HG03354 (cell line): ENCODE measurements at regions not wholly inside any gene's neighbourhood (a gene's known extent, or its start where the extent isn't known, plus 50 kb on each side); places are given as distances from the start of the nearest gene placed in this dataset.
"Not testable (repeated sequence)": the region's sequence is repeated elsewhere in the genome, so short reads cannot be mapped to it uniquely, and the experiment has no call there.

Source experiments
- ATAC-seq: cut with Tn5 transposase; IDR thresholded peaks from one replicate; pipeline ENCODE4 v1.9.1; 2021; ENCODE audit warnings: mild to moderate bottlenecking; ENCODE audit not compliant: unreplicated experiment, poor library complexity, severe bottlenecking

DNA sequence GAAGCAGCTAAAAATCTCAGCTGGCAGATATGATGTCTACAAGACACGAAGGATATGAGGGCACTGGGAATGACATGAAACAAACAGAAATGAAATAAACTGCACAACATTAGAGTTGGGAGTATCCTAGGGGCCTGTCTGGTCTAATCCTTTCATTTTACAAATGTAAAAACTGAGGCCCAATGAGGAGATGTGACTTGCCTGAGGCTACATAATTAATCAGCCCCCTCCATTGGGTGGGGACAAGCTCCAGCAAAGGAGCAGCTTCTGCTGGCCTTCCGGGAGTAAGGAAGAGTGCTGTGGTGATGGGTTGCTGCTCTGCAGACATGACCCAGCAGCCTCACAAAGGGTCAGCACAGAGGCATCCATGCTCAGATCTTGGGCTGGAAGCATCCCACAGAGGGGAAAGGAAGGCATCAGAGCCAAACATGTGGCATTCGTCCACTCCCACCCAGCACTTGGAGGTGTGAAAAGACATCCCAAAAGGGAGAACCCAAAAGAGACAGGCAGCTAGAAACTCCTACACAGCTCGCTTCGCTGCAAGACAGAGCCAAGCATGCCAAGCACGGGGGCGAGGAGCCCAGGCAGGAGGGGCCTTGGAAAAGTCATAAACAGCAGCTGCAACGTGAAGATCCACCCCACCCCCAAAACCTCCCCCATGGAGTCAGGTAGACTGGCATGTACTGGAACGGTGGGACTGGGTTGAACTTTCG, 183.7 kb downstream of the UNC5CL start:
- ATAC-seq: no peak

DNA sequence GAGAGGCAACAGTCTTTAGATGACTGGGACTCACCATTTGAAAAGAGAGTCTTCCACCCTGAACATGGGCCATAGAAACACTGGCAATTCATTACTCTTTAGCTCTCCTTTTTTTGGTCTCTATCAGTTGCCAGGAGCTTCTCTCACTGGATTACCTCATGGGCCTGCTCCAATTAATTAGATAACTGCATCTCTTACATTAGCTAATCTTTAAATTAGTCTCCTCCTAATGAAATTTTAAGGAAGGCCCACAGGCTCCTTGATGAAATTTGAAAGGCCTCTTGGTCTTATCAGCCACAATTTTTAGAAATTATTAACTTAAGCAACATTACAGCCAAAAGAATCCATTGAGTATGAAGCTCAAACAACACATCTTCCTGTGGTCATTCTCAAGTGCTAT, 184.4 kb downstream of the UNC5CL start:
- no peak for ATAC-seq

DNA sequence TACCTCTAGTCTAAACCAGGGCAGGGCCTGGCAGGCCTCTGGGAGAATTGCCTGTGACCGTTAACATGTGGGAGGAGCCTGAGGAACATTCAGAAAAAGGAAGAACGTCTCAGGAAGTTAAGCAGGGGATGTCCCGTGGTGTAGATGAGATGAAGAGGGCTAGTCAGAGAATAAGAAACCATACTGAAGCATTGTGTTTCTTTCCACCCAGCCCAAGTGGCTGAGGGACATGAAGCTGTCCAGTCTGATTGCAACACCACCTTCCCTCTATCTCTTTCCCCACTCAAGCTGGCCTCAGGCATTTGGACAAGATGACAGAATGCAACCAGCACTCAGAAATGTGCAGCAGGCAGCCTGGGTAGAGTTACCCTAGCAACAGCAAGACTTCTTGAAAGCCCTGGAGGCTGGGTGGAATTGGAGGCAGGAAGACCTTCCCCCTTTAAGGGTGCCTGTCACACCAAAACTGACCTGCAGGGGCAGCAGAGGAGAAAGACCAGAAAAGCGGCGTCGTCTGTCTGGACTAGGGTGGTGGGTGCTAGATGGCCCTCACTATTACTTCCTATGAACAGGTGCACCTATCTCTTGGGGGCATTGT, 186.1 kb downstream of the UNC5CL start:
- ATAC-seq: no peak

DNA sequence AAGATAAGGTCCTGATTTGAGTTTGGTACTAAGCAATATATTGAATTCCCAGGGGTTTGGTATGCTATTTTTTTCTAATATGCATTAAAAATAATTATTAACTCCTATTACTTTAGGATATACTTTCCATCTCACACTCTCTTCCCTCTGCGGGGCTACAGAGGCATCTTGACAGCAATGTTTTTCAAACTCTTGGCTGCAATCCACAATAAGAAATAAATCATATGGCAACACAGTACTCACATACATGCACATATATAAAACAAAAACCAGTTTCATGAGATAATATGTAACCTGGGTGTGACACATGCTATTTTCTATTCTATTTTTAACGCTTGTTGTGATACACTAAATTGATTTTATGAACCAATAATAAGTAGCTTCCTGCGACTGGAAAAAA, 189.5 kb downstream of the UNC5CL start:
- ATAC-seq: no peak

DNA sequence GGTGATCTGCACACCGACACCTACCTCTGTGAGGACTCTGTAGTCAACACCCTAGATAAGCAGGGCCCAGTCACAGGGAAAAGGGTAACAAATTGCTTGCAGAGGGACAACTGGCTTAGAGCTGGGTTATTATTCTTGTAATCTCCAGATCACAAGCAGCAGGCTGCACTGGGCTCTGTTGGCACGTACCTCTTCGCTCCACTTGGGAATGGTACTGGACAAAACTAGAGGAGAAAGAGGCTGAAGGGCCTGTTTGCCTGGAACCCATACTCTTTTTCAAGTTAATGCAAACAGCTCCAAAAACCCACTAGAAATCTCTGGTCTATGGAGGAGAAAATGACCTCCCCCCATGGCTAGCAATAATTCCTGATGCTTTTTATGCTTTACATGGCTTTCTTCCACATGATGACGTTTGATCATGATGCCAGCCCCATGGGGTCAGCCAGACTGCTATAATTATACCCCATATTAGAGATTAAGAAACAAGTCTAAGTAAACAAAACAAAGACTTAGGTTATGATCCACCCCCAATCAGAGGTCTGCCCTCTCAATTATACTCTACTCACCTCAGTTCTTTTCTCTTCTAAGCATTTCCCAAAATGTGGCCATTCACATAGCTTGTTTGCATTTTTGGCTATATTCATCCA, 190.0 kb downstream of the UNC5CL start:
- no peak for ATAC-seq

DNA sequence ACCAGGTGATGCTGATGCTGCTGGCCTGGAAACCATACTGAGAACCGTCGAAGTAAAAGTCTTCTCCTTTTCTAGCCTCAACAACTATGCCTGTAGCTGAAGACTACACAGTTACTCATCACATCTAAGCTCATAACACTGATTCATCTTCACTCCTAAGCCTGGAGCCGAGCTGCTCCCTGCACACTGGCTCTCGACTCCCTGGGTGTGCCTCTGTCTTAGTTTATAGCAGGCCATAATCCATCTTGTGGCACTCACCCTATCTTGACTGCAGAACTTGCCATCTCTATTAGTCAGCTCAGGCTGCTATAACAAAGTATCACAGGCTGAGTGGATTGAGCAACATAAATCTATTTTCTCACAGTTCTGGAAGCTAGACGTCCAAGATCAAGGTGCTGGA, 191.0 kb downstream of the UNC5CL start:
- ATAC-seq: no peak

DNA sequence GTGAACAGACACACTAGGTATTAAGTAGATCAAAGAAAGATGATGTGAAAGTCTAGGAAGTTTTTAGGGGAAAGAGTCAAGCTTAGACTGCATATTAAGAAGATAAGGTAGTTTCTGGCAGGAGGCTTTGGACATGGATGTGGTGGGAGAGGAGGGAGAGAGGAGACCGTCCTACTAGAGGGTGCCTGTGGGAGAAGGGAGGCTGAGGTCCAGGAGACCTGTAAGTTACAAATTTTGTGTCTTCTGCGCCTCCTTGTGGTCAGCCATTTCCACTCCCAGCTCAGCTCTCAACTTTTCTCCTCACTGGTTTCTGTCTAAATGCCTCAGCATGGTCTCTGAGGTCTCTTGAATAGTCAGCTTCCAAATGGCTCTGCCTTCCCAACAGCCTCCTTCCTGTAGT, 193.5 kb downstream of the UNC5CL start:
- ATAC-seq: no peak

DNA sequence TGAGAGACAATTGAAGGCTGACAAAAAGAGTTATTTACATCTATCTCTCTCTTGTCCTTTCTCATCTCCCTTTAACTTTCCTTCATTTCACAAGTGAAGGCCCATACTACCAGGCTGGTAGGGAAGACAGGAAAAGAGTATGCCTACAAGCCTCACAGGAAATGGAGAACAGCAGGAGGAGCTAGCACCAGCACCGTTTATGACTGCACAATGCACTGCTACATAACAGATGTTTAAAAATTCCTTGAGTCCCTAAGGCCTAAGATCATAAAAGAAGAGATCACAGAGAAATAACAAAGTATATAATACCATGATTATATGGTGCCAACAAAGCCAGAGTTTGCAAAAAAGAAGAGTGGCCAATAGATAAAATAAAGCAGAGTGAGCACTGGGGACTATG, 194.8 kb downstream of the UNC5CL start:
- ATAC-seq: no peak

DNA sequence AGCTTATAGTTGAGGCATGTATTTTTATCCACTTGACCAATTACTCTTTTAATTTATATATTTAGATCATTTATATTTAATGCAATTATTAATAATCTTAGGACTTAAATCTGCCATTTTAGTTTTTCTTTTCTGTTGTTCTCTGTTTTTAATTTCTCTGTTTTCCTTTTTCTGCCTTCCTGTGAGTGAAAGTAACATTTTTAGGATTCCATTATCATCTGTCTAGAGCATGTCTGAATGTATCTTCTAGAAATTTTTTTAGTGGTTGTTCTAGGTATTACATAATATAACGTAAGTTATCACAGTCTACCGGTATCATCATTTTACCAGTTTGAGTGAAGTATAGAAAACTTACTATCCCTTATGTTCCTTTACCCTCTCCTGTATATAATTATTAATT, 197.3 kb downstream of the UNC5CL start:
- ATAC-seq: no peak

DNA sequence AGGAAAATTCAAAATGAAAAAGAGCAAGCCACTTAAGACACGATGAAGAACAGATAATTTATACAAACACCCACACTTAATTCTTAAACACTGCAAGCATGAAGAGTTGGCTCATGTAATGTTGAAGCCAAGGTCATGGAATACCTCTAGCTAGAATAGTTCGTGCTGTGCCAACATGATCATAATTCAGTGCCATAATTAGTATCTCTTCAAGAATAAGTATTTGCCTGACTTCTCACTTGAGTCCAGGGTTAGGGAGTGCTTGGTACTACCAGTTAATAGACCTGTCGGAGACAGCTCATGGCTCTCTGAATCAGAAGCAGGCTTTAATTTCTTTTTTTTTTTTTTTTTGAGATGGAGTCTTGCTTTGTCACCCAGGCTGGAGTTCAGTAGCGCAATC, 206.3 kb downstream of the UNC5CL start:
- ATAC-seq: no peak

DNA sequence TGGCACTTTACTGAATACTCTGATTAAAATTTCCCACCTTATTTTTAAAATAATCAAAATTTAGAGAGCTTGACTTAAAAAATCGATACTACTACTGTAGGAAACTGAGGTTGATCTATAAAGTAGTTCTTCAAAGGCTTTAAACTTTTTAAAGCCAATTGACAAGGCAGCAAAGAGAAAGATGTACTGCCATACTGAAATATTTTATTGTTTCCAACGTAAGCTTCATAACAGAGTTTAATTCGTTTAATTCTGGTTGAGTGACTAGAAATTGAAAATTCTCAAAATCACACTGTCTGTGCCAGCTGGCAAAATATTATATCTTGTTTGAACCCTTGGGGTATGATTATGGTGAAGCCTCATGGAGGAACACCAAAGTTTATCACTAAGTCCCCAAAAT, 207.6 kb downstream of the UNC5CL start:
- ATAC-seq: no peak

DNA sequence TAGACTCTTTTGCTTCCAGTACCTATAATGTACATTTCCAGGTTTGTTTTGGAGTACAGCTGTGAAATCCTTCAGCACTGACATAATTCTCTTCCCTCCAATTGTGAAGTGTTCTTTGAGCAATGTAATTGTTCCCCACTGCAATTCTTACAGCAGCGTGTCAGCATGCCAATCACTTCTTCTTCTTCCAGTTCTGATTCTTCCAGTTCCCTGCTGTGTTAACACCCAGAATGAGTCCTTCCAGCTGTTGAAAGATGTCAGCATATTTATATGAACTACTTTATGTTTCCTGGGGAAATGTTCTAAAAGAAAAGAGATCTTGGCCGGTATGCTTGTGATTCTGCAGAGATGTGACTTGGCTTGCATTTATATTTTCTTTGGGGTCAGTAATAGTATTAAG, 213.9 kb downstream of the UNC5CL start:
- ATAC-seq: no peak

DNA sequence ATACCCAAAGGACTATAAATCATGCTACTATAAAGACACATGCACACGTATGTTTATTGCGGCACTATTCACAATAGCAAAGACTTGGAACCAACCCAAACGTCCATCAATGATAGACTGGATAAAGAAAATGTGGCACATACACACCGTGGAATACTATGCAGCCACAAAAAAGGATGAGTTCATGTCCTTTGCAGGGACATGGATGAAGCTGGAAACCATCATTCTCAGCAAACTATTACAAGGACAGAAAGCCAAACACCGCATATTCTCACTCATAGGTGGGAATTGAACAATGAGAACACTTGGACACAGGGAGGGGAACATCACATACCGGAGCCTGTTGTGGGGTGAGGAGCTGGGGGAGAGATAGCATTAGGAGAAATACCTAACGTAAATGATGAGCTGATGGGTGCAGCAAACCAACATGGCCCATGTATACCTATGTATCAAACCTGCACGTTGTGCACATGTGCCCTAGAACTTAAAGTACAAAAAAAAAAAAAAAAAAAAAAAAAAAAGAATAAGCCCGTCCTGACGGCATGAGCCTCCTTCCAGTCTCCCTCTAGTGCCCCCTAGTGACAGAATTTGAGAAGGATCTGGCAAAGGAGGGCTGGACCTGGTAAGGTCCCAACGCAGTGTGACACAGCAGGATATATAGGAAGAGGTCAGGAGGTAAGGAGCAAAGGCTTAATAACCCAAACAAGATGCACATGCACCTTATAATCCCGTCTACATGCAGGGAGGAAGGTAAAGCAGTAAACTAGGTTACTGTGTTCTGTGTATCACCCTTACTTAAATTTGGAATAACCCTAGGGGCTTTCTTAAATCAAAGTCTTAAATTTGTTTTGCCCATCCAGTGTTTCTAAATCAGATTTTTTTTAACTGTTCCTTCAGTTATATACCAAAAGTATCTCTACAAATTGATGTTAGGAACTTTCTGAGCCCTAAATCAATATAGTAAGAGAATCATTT, 214.8 kb downstream of the UNC5CL start:
- not testable (repeated sequence) for ATAC-seq

DNA sequence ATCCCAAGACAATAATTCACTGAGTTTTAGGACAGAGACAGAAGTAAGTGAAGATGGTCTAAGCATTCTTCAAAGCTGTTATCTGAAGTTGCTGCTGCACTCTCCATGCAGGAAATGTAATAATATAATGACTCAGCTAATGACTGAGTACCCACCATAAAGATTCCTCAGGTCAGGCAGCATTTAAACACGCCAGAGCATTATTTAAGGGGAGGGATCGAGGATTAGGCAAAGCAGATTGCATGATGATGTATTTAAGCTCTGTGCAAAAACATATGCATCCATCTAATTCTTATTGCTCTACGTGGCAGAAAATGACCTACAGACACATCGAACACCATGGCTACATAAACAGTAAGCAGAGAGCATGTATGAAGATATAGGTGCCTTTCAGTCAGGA, 216.4 kb downstream of the UNC5CL start:
- no peak for ATAC-seq

DNA sequence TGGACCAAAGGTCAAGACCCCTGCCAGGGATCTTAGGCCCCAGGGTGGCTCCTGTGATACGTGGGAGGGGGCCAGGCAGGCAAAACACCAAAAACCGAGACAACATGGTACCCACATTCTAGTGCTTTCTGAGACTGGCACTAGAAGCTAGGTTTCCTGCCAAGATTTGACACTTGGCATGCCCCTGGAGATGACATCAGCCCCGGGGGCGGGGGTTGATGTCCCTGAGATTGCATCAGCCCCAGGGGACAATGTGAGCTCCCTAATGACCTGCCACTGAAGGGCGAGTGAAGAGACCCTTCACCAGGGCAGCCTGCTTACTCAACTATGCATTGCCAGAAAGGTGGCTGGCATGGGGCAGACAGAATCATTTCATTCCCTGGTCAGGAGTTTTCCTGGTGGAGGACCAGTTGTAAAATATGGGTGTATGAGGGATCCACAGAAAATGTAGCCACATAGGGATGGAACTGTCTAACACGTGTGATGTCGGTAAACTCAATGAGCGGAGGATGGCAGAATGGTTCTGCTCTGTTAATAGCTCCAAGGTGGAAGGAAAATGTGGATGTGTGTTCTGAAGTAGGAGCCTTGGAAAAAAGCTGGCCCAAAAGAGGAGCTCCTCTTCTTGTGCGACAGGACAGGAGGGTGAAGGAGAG, 219.7 kb downstream of the UNC5CL start:
- no peak for ATAC-seq

DNA sequence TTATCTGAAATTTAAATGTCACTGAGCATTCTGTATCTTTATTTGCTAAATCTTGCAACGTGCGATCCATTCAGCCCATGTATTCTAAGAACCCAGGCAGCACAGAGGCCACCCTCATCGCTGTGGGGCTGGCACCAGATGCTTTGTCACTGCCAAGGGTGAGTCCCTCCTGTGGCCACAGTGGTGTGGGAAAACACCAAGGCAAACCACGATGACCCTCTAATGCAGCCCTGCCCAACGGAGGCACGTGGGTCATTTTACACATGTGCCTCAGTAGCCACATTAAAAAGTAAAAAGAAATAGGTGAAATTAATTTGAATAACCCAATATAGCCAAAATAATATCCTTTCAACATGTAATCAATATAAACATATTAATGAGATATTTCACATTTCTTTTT, 221.7 kb downstream of the UNC5CL start:
- no peak for ATAC-seq

DNA sequence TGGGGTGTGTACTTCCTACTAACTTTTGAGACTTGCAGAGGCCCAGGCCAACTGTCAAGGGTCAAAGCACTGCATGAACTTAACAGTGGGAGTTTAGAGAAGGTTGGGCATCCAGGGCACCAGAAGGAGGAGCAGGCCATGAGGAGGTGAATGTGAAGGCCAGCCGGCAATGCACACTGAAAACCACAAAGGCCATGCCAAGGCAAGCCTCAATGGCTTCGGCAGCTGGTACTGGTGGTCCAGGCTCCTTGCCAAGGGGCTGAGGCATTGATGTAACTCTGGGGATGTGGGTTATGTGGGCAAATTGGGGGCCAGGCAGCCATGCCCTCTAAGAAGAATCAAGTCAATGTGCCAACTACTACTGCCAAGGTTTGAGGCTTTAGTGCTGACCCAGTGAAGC, 222.4 kb downstream of the UNC5CL start:
- no peak for ATAC-seq

DNA sequence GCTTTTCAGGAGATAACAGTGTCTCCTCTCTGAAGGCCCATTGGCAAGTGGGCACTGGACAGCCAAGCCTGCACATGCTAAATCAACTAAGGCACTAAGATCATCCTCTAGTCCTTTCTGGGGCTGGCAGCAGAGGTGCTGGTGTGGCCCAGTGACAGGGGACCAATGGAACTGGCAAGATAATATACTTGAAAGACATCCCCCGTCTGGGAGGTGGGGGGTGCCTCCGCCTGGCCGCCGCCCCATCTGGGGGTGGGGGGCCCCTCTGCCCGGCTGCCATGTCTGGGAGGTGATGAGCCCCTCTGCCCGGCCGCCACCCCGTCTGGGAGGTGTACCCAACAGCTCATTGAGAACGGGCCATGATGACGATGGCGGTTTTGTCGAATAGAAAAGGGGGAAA, 223.3 kb downstream of the UNC5CL start:
- ATAC-seq: no peak

DNA sequence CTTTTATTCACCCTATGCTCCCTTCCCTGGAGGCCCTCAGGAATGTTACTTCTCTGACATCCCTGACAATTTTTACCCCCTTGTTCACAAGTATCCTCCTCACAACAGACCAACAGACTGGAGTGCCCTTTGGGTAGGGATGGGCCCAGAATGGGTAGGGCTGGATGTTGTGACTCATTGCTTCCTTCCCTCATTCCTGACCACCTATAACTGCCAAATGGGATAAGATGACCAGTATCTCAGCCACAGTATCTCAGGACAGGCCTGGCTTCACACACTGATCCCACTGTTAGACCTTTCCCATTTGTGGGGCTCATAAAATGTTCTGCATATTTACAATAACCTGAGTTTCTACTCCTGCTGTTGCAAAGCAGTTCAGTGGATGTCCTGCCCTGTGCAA, 223.0 kb upstream of the LRFN2 start:
- ATAC-seq: no peak

DNA sequence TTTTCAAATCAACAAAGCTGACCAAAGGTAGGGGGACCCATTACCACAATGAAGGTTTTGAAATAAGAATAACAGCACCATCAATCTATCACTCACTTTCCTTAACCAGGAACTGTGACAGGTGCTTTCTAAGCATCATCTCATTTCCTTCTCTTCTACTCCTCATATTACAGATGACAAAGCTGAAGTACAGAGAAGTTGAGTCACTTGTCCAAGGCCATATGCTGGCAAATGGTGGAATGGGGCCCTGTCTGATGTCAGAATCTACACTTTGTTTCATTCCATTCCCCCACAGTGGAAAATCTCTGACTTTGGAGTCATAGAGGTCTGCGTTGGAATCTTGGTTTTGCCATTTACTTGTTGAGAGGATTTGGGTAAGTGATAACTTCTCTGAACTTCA, 222.5 kb upstream of the LRFN2 start:
- no peak for ATAC-seq
